Thyroid gland (tissue), 4 donors: ENCODE measurements at regions not wholly inside any gene's neighbourhood (a gene's known extent, or its start where the extent isn't known, plus 50 kb on each side); places are given as distances from the start of the nearest gene placed in this dataset.

Experiments
- DNase-seq, 2 donors: peaks; one replicate each; pipeline ENCODE4 v3.0.0-alpha.2; 2019
- H3K27ac ChIP-seq, 3 donors: fragments of 200-600 bp; sonication (generic); 1 replicate in 2 of 3; 2 replicates in 1 of 3; pipeline ENCODE4 v1.5.1; 2016 to 2019; ENCODE audit warnings: mild to moderate bottlenecking in 1 of 3, moderate library complexity in 1 of 3
- H3K27me3 ChIP-seq: fragments of 200-600 bp; sonication (generic); one replicate; pipeline ENCODE4 v1.5.1; 2019
- H3K36me3 ChIP-seq, 2 donors: fragments of 200-600 bp; sonication (generic); one replicate each; pipeline ENCODE4 v1.5.1; 2016 to 2019
- H3K4me1 ChIP-seq, 2 donors: fragments of 200-600 bp; sonication (generic); one replicate each; pipeline ENCODE4 v1.5.1; 2017 to 2019
- H3K4me3 ChIP-seq, 3 donors: fragments of 200-600 bp; sonication (generic); replicated peaks in 1 of 3; 1 replicate in 2 of 3; 2 replicates in 1 of 3; pipeline ENCODE4 v1.5.1; 2016; ENCODE audit warnings: mild to moderate bottlenecking in 1 of 3
- H3K9me3 ChIP-seq: fragments of 200-600 bp; sonication (generic); one replicate; pipeline ENCODE4 v1.5.1; 2017
- POLR2A ChIP-seq, 2 donors: fragments of 450-650 bp; IDR thresholded peaks; one replicate each; pipeline ENCODE4 v1.6.1; 2017; ENCODE audit warnings: antibody characterized with exemption in 2 of 2, mild to moderate bottlenecking in 2 of 2, moderate library complexity in 1 of 2
- WGBS, 2 donors: methylation state at CpG; one replicate each; pipeline ENCODE4 v1.1.5; 2017; 5-methylcytosine and 5-hydroxymethylcytosine counted together
- intact Hi-C: fragments of 100-400 bp; cut with DNase I; formaldehyde crosslinking; loops from one replicate; pipeline ENCODE4 v1.15.1; 2023
- TF ChIP-seq, protein P1 (sequence below), 6 experiments: fragments of 200-600 bp in 3 of 6; fragments of 450-650 bp in 3 of 6; sonication (generic) in 3 of 6; IDR thresholded peaks; one replicate each; pipeline ENCODE4 v1.5.1; 2016 to 2019; ENCODE audit warnings: antibody characterized with exemption in 6 of 6, mild to moderate bottlenecking in 2 of 6, inconsistent platforms in 1 of 6, moderate library complexity in 1 of 6

GRCh38 chr2:104428155-104428554, 425.8 kb upstream of the POU3F3 start:
- WGBS, 2 donors, result 58 to 77% methylated on average over 1 of the region's 1 CpG
- TF ChIP-seq, protein P1, sequence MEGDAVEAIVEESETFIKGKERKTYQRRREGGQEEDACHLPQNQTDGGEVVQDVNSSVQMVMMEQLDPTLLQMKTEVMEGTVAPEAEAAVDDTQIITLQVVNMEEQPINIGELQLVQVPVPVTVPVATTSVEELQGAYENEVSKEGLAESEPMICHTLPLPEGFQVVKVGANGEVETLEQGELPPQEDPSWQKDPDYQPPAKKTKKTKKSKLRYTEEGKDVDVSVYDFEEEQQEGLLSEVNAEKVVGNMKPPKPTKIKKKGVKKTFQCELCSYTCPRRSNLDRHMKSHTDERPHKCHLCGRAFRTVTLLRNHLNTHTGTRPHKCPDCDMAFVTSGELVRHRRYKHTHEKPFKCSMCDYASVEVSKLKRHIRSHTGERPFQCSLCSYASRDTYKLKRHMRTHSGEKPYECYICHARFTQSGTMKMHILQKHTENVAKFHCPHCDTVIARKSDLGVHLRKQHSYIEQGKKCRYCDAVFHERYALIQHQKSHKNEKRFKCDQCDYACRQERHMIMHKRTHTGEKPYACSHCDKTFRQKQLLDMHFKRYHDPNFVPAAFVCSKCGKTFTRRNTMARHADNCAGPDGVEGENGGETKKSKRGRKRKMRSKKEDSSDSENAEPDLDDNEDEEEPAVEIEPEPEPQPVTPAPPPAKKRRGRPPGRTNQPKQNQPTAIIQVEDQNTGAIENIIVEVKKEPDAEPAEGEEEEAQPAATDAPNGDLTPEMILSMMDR (IDR thresholded peaks at IDR 0.05), result no peak
- TF ChIP-seq POLR2A (IDR thresholded peaks at IDR 0.05), result no peak
- H3K36me3 ChIP-seq, result no peaks in the 10 kb centered on the region
- intact Hi-C loops, result no loop called here
- no peaks in the 10 kb centered on the region for H3K4me1 ChIP-seq
- no peaks in the 10 kb centered on the region for H3K27me3 ChIP-seq
- DNase-seq, result no peak
- H3K27ac ChIP-seq, result no peak overlapping the region
- no peaks in the 10 kb centered on the region for H3K9me3 ChIP-seq
- no peak overlapping the region for H3K4me3 ChIP-seq

DNA sequence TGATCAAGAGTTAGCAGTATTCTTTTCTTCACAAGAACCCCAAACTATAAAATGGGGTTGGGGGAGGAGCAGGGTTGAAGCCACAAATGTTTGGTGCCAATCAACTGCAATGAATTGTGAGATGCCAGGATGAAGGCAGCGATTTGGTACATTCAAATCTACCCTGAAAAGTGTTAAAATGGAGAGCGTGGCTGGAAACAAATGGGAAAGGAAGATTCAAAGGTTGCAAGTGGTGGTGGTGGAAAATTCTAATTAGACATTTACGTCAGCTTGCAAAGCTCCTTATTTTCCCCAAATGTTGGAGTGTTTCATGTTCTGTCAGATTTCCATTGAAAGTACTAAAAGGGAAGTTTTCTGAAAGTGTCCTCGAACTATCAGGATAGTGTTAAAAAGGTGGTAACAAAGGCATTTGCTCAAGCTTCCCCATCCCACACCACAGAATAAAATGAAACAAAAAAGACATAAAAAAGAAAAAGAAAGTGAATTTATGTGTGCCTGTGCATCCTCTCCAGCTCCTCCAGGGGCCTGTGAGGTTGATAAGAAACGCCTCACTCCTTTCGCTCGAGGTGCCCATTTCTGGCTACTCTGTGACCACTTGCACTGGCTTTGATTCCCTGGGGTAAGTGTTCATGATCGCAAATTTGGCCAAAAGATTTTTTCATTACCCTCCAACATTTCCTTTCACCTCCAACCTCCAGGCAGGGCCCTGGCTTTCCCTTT, 424.1 kb upstream of the POU3F3 start:
- TF ChIP-seq, protein P1 (IDR thresholded peaks at IDR 0.05), result no peak
- TF ChIP-seq POLR2A (IDR thresholded peaks at IDR 0.05), result no peak
- no peaks in the 10 kb centered on the region for H3K4me1 ChIP-seq
- H3K36me3 ChIP-seq, result no peaks in the 10 kb centered on the region
- WGBS, 2 donors, result 88% methylated on average over 8 of the region's 8 CpGs
- H3K27ac ChIP-seq, result no peak overlapping the region
- no peaks in the 10 kb centered on the region for H3K27me3 ChIP-seq
- no peak for DNase-seq
- H3K9me3 ChIP-seq, result no peaks in the 10 kb centered on the region
- no peak overlapping the region for H3K4me3 ChIP-seq
- intact Hi-C loops, result no loop called here

DNA sequence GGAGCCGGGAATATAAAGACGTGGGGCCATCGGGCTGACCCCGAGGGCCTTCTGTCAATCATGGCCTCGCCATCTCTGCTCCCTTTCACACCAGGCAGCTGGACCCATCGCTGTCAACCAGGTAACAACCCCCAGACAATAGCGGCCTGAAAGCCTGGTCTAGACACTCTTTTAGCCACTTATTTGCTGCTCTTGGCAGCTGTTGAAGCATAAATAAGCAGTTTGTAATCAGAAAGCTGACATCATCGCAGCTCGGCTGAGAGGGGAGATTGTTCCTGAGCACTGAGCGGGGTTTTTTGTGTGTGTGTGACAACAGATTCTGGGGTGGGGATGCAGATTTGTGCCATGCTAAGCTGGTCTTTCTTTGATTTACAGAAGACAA, 423.6 kb upstream of the POU3F3 start:
- intact Hi-C loops, result no loop called here
- Histone ChIP-seq H3K4me3 (no peak overlapping the region), H3K4me1 (no peaks in the 10 kb centered on the region), H3K9me3 (no peaks in the 10 kb centered on the region), H3K27ac (no peak overlapping the region), H3K36me3 (no peaks in the 10 kb centered on the region), H3K27me3 (no peaks in the 10 kb centered on the region)
- TF ChIP-seq, protein P1 (IDR thresholded peaks at IDR 0.05), result no peak
- TF ChIP-seq POLR2A (IDR thresholded peaks at IDR 0.05), result no peak
- 73 to 83% methylated on average over 10 of the region's 10 CpGs for WGBS, 2 donors
- DNase-seq, result no peak

DNA sequence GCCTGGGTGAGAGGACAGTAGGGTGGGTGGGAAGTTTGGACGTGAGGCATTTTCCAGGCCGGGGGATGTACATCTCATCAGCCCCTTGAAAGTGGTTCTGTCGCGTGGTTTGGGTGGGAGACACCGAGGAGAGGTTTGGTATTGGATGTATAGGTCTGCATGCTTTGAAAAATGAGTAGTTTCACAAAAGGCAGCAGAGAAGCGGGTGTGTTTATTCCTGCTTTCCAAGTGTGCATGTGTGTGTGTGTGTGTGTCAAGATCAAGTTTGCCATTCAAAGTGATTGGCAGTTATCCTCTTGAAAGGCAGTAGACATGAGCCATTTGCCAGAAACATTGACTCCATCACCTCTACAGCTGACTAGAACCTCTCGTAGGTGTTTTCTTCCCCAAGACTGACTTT, 423.1 kb upstream of the POU3F3 start:
- no peaks in the 10 kb centered on the region for H3K27me3 ChIP-seq
- H3K4me3 ChIP-seq, result no peak overlapping the region
- no peaks in the 10 kb centered on the region for H3K4me1 ChIP-seq
- H3K9me3 ChIP-seq, result no peaks in the 10 kb centered on the region
- DNase-seq, result no peak
- H3K36me3 ChIP-seq, result no peaks in the 10 kb centered on the region
- H3K27ac ChIP-seq, result no peak overlapping the region
- 90 to 92% methylated on average over 7 of the region's 7 CpGs for WGBS, 2 donors
- TF ChIP-seq, protein P1 (IDR thresholded peaks at IDR 0.05), result no peak
- no peak for TF ChIP-seq POLR2A (IDR thresholded peaks at IDR 0.05)
- intact Hi-C loops, result no loop called here

GRCh38 chr2:104431701-104432121, 422.2 kb upstream of the POU3F3 start:
- no peak for DNase-seq
- WGBS, 2 donors, result 78 to 87% methylated on average over 7 of the region's 7 CpGs
- no peak for TF ChIP-seq POLR2A (IDR thresholded peaks at IDR 0.05)
- TF ChIP-seq, protein P1 (IDR thresholded peaks at IDR 0.05), result no peak
- Histone ChIP-seq H3K4me1 (no peaks in the 10 kb centered on the region), H3K4me3 (no peak overlapping the region), H3K27me3 (no peaks in the 10 kb centered on the region), H3K9me3 (no peaks in the 10 kb centered on the region), H3K36me3 (no peaks in the 10 kb centered on the region), H3K27ac (no peak overlapping the region)
- intact Hi-C loops, result no loop called here
